Esophagus squamous epithelium (tissue), 4 donors: ENCODE measurements at regions not wholly inside any gene's neighbourhood (a gene's known extent, or its start where the extent isn't known, plus 50 kb on each side); places are given as distances from the start of the nearest gene placed in this dataset.

ENCODE experiments used
- CTCF ChIP-seq, 6 experiments: fragments of 450-650 bp in 4 of 6; fragments of 200-600 bp in 2 of 6; sonication (generic) in 2 of 6; IDR thresholded peaks; one replicate each; pipeline ENCODE4 v1.5.1; 2016 to 2019; ENCODE audit warnings: antibody characterized with exemption in 6 of 6, mild to moderate bottlenecking in 4 of 6, moderate library complexity in 4 of 6
- POLR2A ChIP-seq, 4 donors: fragments of 450-650 bp; IDR thresholded peaks; one replicate each; pipeline ENCODE4 v1.6.1; 2017; ENCODE audit warnings: antibody characterized with exemption in 4 of 4, mild to moderate bottlenecking in 4 of 4, moderate library complexity in 3 of 4

- TF ChIP-seq POLR2A (IDR thresholded peaks at IDR 0.05) (no peak), CTCF (IDR thresholded peaks at IDR 0.05) (no peak)
Measured at GRCh38 chr18:61159246-61159645, 174.0 kb upstream of the CDH20 start.
